Mesendoderm (in vitro differentiated cells): ENCODE measurements at regions not wholly inside any gene's neighbourhood (a gene's known extent, or its start where the extent isn't known, plus 50 kb on each side); places are given as distances from the start of the nearest gene placed in this dataset.
"Not testable (repeated sequence)": the region's sequence is repeated elsewhere in the genome, so short reads cannot be mapped to it uniquely, and the experiment has no call there.

Experiments used
- DNase-seq: peaks from one replicate; pipeline ENCODE4 v3.0.0; 2013
- H2AK5ac ChIP-seq: 2 replicates; pipeline ENCODE4 v1.6.1; 2013; ENCODE audit warnings: low read length, inconsistent platforms
- H2BK120ac ChIP-seq: 2 replicates; pipeline ENCODE4 v1.6.1; 2013; ENCODE audit warnings: low read depth, mild to moderate bottlenecking, low read length, moderate library complexity, mixed read lengths
- H2BK15ac ChIP-seq: replicated peaks from 2 replicates; pipeline ENCODE4 v1.6.1; 2013; ENCODE audit warnings: low read depth, mild to moderate bottlenecking, moderate library complexity
- H2BK5ac ChIP-seq: 2 replicates; pipeline ENCODE4 v1.6.1; 2013; ENCODE audit warnings: low read length, inconsistent platforms
- H3K18ac ChIP-seq: 2 replicates; pipeline ENCODE4 v1.6.1; 2013; ENCODE audit warnings: mild to moderate bottlenecking, low read length, mixed read lengths
- H3K23ac ChIP-seq: one replicate; pipeline ENCODE4 v1.6.1; 2013; ENCODE audit warnings: low read length
- H3K27ac ChIP-seq: 2 replicates; pipeline ENCODE4 v1.5.1; 2013; ENCODE audit warnings: low read depth, mild to moderate bottlenecking, inconsistent platforms, low read length, moderate library complexity
- H3K27me3 ChIP-seq: 2 replicates; pipeline ENCODE4 v1.6.1; 2013; ENCODE audit warnings: low read length, control low read depth, mild to moderate bottlenecking, inconsistent platforms; ENCODE audit not compliant: insufficient read depth, poor library complexity
- H3K36me3 ChIP-seq: 2 replicates; pipeline ENCODE4 v1.6.1; 2013; ENCODE audit warnings: low read length, inconsistent platforms; ENCODE audit not compliant: control insufficient read depth, insufficient read depth
- H3K4ac ChIP-seq: one replicate; pipeline ENCODE4 v1.6.1; 2013; ENCODE audit warnings: low read depth, mild to moderate bottlenecking, low read length, moderate library complexity
- H3K4me1 ChIP-seq: 2 replicates; pipeline ENCODE4 v1.6.1; 2013; ENCODE audit warnings: low read depth, low read length, inconsistent platforms; ENCODE audit not compliant: control insufficient read depth
- H3K4me2 ChIP-seq: 2 replicates; pipeline ENCODE4 v1.6.1; 2013; ENCODE audit warnings: low read length
- H3K4me3 ChIP-seq: 2 replicates; pipeline ENCODE4 v1.5.1; 2013; ENCODE audit warnings: mild to moderate bottlenecking, low read length
- H3K56ac ChIP-seq: one replicate; pipeline ENCODE4 v1.6.1; 2013; ENCODE audit warnings: low read length
- H3K79me1 ChIP-seq: 2 replicates; pipeline ENCODE4 v1.6.1; 2013; ENCODE audit warnings: low read length, inconsistent platforms
- H3K79me2 ChIP-seq: 2 replicates; pipeline ENCODE4 v1.6.1; 2013; ENCODE audit warnings: mild to moderate bottlenecking, low read length; ENCODE audit not compliant: control insufficient read depth, insufficient read depth
- H3K9ac ChIP-seq: 2 replicates; pipeline ENCODE4 v1.6.1; 2013; ENCODE audit warnings: low read length, inconsistent platforms
- H4K5ac ChIP-seq: one replicate; pipeline ENCODE4 v1.6.1; 2013; ENCODE audit warnings: low read length
- H4K8ac ChIP-seq: one replicate; pipeline ENCODE4 v1.6.1; 2013; ENCODE audit warnings: low read depth, mild to moderate bottlenecking, control low read depth, low read length, moderate library complexity
- WGBS: extraction: QIAGEN DNeasy Blood & Tissue Kit; methylation state at CpG from one replicate; pipeline ENCODE4 v1.1.7; 2013; ENCODE audit warnings: low lambda C conversion rate, missing lambda C conversion rate; ENCODE audit not compliant: insufficient coverage; ENCODE audit errors: extremely low coverage; 5-methylcytosine and 5-hydroxymethylcytosine counted together

DNA sequence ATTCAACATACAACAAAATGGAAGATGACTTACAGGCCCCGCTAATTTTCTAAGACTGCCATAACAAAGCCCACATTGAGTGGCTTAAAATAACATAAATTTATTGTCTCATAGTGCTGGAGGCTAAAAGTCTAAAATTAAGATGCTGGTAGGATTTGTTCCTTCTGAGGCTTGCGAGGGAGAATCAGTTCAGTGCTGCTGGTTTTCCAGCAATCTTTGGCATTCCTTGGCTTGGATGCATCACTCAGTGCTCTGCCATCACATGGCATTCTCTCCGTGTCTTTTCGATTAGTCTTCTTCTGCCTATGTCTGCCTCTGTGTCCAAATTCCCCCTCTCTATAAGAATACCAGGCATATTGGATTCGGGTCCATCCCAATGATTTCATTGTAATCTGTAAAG lies 959.3 kb upstream of the TMEFF2 start:
- Histone ChIP-seq H3K79me2 (no peaks in the 10 kb centered on the region), H3K18ac (no peak overlapping the region), H3K27ac (no peak overlapping the region), H3K4ac (no peak overlapping the region), H2AK5ac (no peak overlapping the region), H3K36me3 (no peaks in the 10 kb centered on the region), H3K4me2 (no peak overlapping the region), H3K23ac (no peak overlapping the region), H2BK120ac (no peak overlapping the region), H4K5ac (no peak overlapping the region), H3K4me3 (no peak overlapping the region), H3K4me1 (no peaks in the 10 kb centered on the region), H3K9ac (no peak overlapping the region), H3K79me1 (no peaks in the 10 kb centered on the region), H2BK15ac (no peak overlapping the region), H2BK5ac (no peak overlapping the region), H3K27me3 (no peaks in the 10 kb centered on the region), H3K56ac (no peak overlapping the region), H4K8ac (no peak overlapping the region)
- no CpG with 5 or more reads among the region's 5 CpGs for WGBS
- DNase-seq: no peak

DNA sequence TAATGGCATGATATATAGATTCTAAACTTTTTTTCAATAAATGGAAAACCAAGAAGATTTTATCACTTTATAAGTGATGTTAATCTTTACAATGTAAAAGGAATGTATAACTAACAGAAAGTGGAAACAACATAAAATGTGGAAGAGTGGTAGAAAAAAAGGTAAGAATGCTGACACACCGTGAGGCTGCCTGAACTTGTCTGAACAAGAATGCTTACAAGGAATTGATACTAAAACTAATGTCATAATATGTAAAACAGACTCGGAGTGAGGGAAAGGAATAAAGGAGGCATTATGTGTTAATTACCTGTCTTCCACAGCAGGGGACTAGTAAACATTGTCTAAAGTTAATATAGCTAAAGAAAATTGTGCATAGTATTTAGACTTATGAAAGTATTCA lies 958.8 kb upstream of the TMEFF2 start:
- no peak overlapping the region for H3K4me3 ChIP-seq
- H3K27ac ChIP-seq: no peak overlapping the region

DNA sequence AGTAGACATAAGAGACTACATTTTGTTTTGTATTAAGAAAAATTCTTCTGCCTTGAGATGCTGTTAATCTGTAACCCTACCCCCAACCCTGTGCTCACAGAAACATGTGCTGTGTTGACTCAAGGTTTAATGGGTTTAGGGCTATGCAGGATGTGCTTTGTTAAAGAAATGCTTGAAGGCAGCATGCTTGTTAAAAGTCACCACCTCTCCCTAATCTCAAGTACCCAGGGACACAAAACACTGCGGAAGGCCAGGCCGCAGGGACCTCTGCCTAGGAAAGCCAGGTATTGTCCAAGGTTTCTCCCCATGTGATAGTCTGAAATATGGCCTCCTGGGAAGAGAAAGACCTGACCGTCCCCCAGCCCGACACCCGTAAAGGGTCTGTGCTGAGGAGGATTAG lies 947.7 kb upstream of the TMEFF2 start:
- H3K27ac ChIP-seq, H3K23ac ChIP-seq, H3K9ac ChIP-seq, H2BK15ac ChIP-seq, H3K4me3 ChIP-seq, H3K4ac ChIP-seq, H2AK5ac ChIP-seq, H3K56ac ChIP-seq, H3K4me2 ChIP-seq, H3K79me2 ChIP-seq, H3K4me1 ChIP-seq, H2BK5ac ChIP-seq, H3K18ac ChIP-seq, H3K27me3 ChIP-seq, H4K8ac ChIP-seq, H3K79me1 ChIP-seq, H4K5ac ChIP-seq, H3K36me3 ChIP-seq, H2BK120ac ChIP-seq: not testable (repeated sequence)
- peak; percentile 78 for DNase-seq
- WGBS: no CpG with 5 or more reads among the region's 5 CpGs

More for the DNA sequence above, 958.8 kb upstream of the TMEFF2 start:
- Histone ChIP-seq H3K36me3 (no peaks in the 10 kb centered on the region), H2BK5ac (no peak overlapping the region), H2AK5ac (no peak overlapping the region), H3K4ac (no peak overlapping the region), H3K4me1 (no peaks in the 10 kb centered on the region), H3K9ac (no peak overlapping the region), H3K79me2 (no peaks in the 10 kb centered on the region), H2BK15ac (no peak overlapping the region), H3K56ac (no peak overlapping the region), H3K27me3 (no peaks in the 10 kb centered on the region), H3K23ac (no peak overlapping the region), H3K4me2 (no peak overlapping the region), H3K79me1 (no peaks in the 10 kb centered on the region), H4K8ac (no peak overlapping the region), H4K5ac (no peak overlapping the region), H2BK120ac (no peak overlapping the region), H3K18ac (no peak overlapping the region)
- no peak for DNase-seq
- no CpG with 5 or more reads among the region's 2 CpGs for WGBS

DNA sequence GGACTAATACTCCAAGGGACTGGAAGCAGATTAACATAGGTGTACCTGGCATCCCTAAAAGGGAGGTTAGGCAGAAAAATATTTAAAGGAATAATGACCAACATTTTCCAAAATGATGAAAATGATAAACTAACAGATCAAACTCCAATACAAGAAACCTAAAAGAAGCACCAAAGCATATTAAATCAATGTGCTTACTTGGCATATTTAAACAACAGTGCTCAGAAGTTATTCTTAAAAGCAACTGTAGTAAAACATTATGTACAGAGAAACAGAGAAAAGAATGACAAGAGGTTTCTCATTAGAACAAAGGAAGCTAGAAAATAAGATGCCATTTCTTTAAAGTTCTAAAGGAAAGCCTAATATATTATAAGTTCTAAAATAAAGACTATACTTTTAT lies 947.3 kb upstream of the TMEFF2 start:
- no peak overlapping the region for H3K18ac ChIP-seq
- no peaks in the 10 kb centered on the region for H3K4me1 ChIP-seq
- no peak overlapping the region for H3K56ac ChIP-seq
- H3K79me1 ChIP-seq: no peaks in the 10 kb centered on the region
- no peak overlapping the region for H3K9ac ChIP-seq
- H3K4me3 ChIP-seq: no peak overlapping the region
- no peaks in the 10 kb centered on the region for H3K79me2 ChIP-seq
- no peak overlapping the region for H4K5ac ChIP-seq
- H3K27me3 ChIP-seq: no peaks in the 10 kb centered on the region
- no peak overlapping the region for H3K23ac ChIP-seq
- no peak overlapping the region for H3K4ac ChIP-seq
- DNase-seq: no peak
- H3K36me3 ChIP-seq: no peaks in the 10 kb centered on the region
- H2AK5ac ChIP-seq: no peak overlapping the region
- no peak overlapping the region for H3K27ac ChIP-seq
- no peak overlapping the region for H2BK120ac ChIP-seq
- no peak overlapping the region for H3K4me2 ChIP-seq
- H2BK15ac ChIP-seq: no peak overlapping the region
- no peak overlapping the region for H2BK5ac ChIP-seq
- no peak overlapping the region for H4K8ac ChIP-seq

DNA sequence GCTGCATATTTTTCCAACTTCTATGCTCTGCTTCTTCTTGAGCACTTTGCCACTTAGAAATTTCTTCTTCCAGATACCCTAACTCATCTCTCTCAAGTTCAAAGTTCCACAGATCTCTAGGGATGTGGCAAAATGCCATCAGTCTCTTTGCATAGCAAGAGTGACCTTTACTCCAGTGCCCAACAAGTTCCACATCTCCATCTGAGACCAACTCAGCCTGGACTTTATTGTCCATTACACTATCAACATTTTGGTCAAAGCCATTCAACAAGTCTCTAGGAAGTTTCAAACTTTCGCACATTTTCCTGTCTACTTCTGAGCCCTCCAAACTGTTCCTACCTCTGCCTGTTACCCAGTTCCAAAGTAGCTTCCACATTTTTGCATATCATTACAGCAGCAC lies 946.2 kb upstream of the TMEFF2 start:
- not testable (repeated sequence) for H3K79me2 ChIP-seq, H4K8ac ChIP-seq, H3K4ac ChIP-seq, H3K18ac ChIP-seq, H3K4me2 ChIP-seq, H2BK5ac ChIP-seq, H4K5ac ChIP-seq, H3K27me3 ChIP-seq, H3K4me3 ChIP-seq, H3K9ac ChIP-seq, H3K36me3 ChIP-seq, DNase-seq, H3K23ac ChIP-seq, H3K4me1 ChIP-seq, H2BK15ac ChIP-seq, H3K27ac ChIP-seq, H3K56ac ChIP-seq, H2BK120ac ChIP-seq, H2AK5ac ChIP-seq, H3K79me1 ChIP-seq
- WGBS: no CpG with 5 or more reads among the region's 1 CpG

DNA sequence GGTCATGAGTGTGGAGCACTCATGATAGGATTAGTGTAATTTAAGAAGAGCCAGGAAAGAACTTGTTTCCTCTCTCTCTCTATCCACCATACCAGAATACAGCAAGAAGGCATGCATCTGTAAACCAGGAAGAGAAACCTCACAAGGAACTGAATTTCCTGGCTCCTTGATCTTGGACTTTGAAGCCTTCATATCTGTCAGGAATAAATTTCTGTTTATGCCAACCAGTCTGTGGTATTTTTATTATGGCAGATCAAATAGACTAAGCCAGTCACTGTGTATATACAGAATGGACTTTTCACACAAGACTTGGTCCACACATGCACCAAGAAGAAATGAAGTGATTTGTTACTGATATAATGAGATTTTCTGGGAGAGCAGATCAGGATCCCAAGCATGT lies 930.1 kb upstream of the TMEFF2 start:
- Histone ChIP-seq H3K36me3 (no peaks in the 10 kb centered on the region), H3K18ac (no peak overlapping the region), H3K4me3 (no peak overlapping the region), H3K27me3 (no peaks in the 10 kb centered on the region), H2BK15ac (no peak overlapping the region), H3K23ac (no peak overlapping the region), H2AK5ac (no peak overlapping the region), H3K4ac (no peak overlapping the region), H3K27ac (no peak overlapping the region), H4K8ac (no peak overlapping the region), H3K9ac (no peak overlapping the region), H2BK120ac (no peak overlapping the region), H4K5ac (no peak overlapping the region), H3K79me2 (no peaks in the 10 kb centered on the region), H3K56ac (no peak overlapping the region), H2BK5ac (no peak overlapping the region), H3K4me2 (no peak overlapping the region), H3K4me1 (no peaks in the 10 kb centered on the region), H3K79me1 (no peaks in the 10 kb centered on the region)
- DNase-seq: no peak
